Liver (tissue), 8 donors: ENCODE measurements at regions not wholly inside any gene's neighbourhood (a gene's known extent, or its start where the extent isn't known, plus 50 kb on each side); places are given as distances from the start of the nearest gene placed in this dataset.

Experiments used
- DNase-seq: peaks from one replicate; pipeline ENCODE4 v3.0.0-alpha.2; 2017; ENCODE audit warnings: low spot score
- H3K27ac ChIP-seq, 2 donors: one replicate each; pipeline ENCODE4 v1.7.0; 2013; ENCODE audit warnings: inconsistent platforms in 2 of 2, low read length in 2 of 2, control low read depth in 1 of 2, low read depth in 1 of 2, mild to moderate bottlenecking in 1 of 2
- H3K27me3 ChIP-seq, 4 donors: one replicate each; pipeline versions ENCODE4 v1.6.1 to v1.7.0; 2013; ENCODE audit warnings: low read length in 3 of 4, inconsistent platforms in 1 of 4, mild to moderate bottlenecking in 1 of 4, moderate library complexity in 1 of 4; ENCODE audit not compliant: control insufficient read depth in 4 of 4, insufficient read depth in 4 of 4
- H3K36me3 ChIP-seq, 4 donors: one replicate each; pipeline versions ENCODE4 v1.6.1 to v1.7.0; 2013; ENCODE audit warnings: low read length in 3 of 4, mild to moderate bottlenecking in 3 of 4, low read depth in 1 of 4, moderate library complexity in 1 of 4; ENCODE audit not compliant: control insufficient read depth in 4 of 4, insufficient read depth in 3 of 4
- H3K4me1 ChIP-seq, 4 donors: one replicate each; pipeline versions ENCODE4 v1.6.1 to v1.7.0; 2013; ENCODE audit warnings: low read length in 3 of 4, mild to moderate bottlenecking in 3 of 4, moderate library complexity in 1 of 4; ENCODE audit not compliant: control insufficient read depth in 4 of 4, insufficient read depth in 4 of 4
- H3K4me3 ChIP-seq, 3 donors: one replicate each; pipeline versions ENCODE4 v1.6.1 to v1.7.0; 2013; ENCODE audit warnings: low read length in 3 of 3, control low read depth in 1 of 3, low read depth in 1 of 3, mild to moderate bottlenecking in 1 of 3
- H3K9ac ChIP-seq, 2 donors: one replicate each; pipeline ENCODE4 v1.7.0; 2013; ENCODE audit warnings: low read length in 2 of 2, mild to moderate bottlenecking in 2 of 2, moderate library complexity in 2 of 2, control low read depth in 1 of 2, low read depth in 1 of 2
- H3K9me3 ChIP-seq, 4 donors: one replicate each; pipeline versions ENCODE4 v1.6.1 to v1.7.0; 2013; ENCODE audit warnings: low read length in 3 of 4; ENCODE audit not compliant: control insufficient read depth in 4 of 4
- ATF3 ChIP-seq: IDR thresholded peaks from 2 replicates; pipeline ENCODE4 v1.6.1; 2016; ENCODE audit warnings: antibody characterized with exemption
- CTCF ChIP-seq: fragments of 150-350 bp; IDR thresholded peaks from 2 replicates; pipeline ENCODE4 v1.5.1; 2017; ENCODE audit warnings: improper control_type of control experiment, low read depth, low read length; ENCODE audit not compliant: missing input control
- EGR1 ChIP-seq, 2 donors: IDR thresholded peaks; 2 replicates each; pipeline ENCODE4 v1.6.1; 2016 to 2018; ENCODE audit warnings: antibody characterized with exemption in 2 of 2, low read depth in 2 of 2
- FOXA1 ChIP-seq: IDR thresholded peaks from 2 replicates; pipeline ENCODE4 v1.6.1; 2016; ENCODE audit warnings: antibody characterized with exemption
- FOXA2 ChIP-seq: IDR thresholded peaks from 2 replicates; pipeline ENCODE4 v1.6.1; 2016; ENCODE audit warnings: antibody characterized with exemption
- GABPA ChIP-seq, 2 donors: IDR thresholded peaks in 1 of 2; conservative IDR thresholded peaks in 1 of 2; 2 replicates each; pipeline ENCODE4 v1.6.1; 2016; ENCODE audit warnings: antibody characterized with exemption in 2 of 2, mild to moderate bottlenecking in 1 of 2, moderate library complexity in 1 of 2
- HNF4A ChIP-seq, 2 donors: conservative IDR thresholded peaks; 2 replicates each; pipeline ENCODE4 v1.6.1; 2016; ENCODE audit warnings: antibody characterized with exemption in 2 of 2, mild to moderate bottlenecking in 2 of 2
- HNF4G ChIP-seq: IDR thresholded peaks from 2 replicates; pipeline ENCODE4 v1.6.1; 2016; ENCODE audit warnings: antibody characterized with exemption
- JUND ChIP-seq, 2 donors: IDR thresholded peaks; 2 replicates each; pipeline ENCODE4 v1.6.1; 2016; ENCODE audit warnings: antibody characterized with exemption in 2 of 2
- MAX ChIP-seq: IDR thresholded peaks from 2 replicates; pipeline ENCODE4 v1.6.1; 2016; ENCODE audit warnings: antibody characterized with exemption
- NR2F2 ChIP-seq: IDR thresholded peaks from 2 replicates; pipeline ENCODE4 v1.6.1; 2016; ENCODE audit warnings: antibody characterized with exemption
- RAD21 ChIP-seq, 2 donors: IDR thresholded peaks; 2 replicates each; pipeline ENCODE4 v1.6.1; 2016; ENCODE audit warnings: antibody characterized with exemption in 2 of 2, mild to moderate bottlenecking in 2 of 2
- REST ChIP-seq: IDR thresholded peaks from 2 replicates; pipeline ENCODE4 v1.6.1; 2016; ENCODE audit warnings: antibody characterized with exemption, mild to moderate bottlenecking
- RXRA ChIP-seq, 2 donors: IDR thresholded peaks; 2 replicates each; pipeline ENCODE4 v1.6.1; 2017 to 2018; ENCODE audit warnings: antibody characterized with exemption in 2 of 2, mild to moderate bottlenecking in 1 of 2
- SP1 ChIP-seq: IDR thresholded peaks from 2 replicates; pipeline ENCODE4 v1.6.1; 2018; ENCODE audit warnings: antibody characterized with exemption, mild to moderate bottlenecking
- TAF1 ChIP-seq: conservative IDR thresholded peaks from 2 replicates; pipeline ENCODE4 v1.6.1; 2016; ENCODE audit warnings: antibody characterized with exemption, mild to moderate bottlenecking
- YY1 ChIP-seq: IDR thresholded peaks from 2 replicates; pipeline ENCODE4 v1.6.1; 2016; ENCODE audit warnings: antibody characterized with exemption, mild to moderate bottlenecking
- ZBTB33 ChIP-seq: IDR thresholded peaks from 2 replicates; pipeline ENCODE4 v1.6.1; 2016; ENCODE audit warnings: antibody characterized with exemption
- WGBS: extraction: QIAGEN DNeasy Blood & Tissue Kit; methylation state at CpG from one replicate; pipeline ENCODE4 v1.1.7; 2013; 5-methylcytosine and 5-hydroxymethylcytosine counted together
- donor health status: healthy.
- donor health status: healthy.
- donor health status: healthy.
- donor health status: healthy.
- donor health status: healthy.

- 39% methylated on average over 1 of the region's 1 CpG for WGBS
- TF ChIP-seq ATF3 (no peak), MAX (no peak), CTCF (no peak), ZBTB33 (no peak), TAF1 (no peak), HNF4G (no peak), FOXA2 (no peak), NR2F2 (no peak), JUND (IDR thresholded peaks at IDR 0.05) (no peak), HNF4A (conservative IDR thresholded peaks at IDR 0.05) (no peak), YY1 (no peak), RXRA (IDR thresholded peaks at IDR 0.05) (no peak), REST (no peak), SP1 (no peak), EGR1 (IDR thresholded peaks at IDR 0.05; ENCODE audit: low read depth in 2 of 2) (no peak), FOXA1 (no peak), GABPA (IDR thresholded peaks at IDR 0.05 in 1 of 2, conservative IDR thresholded peaks at IDR 0.05 in 1 of 2) (no peak)
- H3K9ac ChIP-seq = no peak overlapping the region
Observed at GRCh38 chr5:25387953-25388352, 743.2 kb upstream of the CDH10 start.

GRCh38 chr5:25362799-25363198 is 718.0 kb upstream of the CDH10 start:
- H3K27ac ChIP-seq = no peak overlapping the region
- DNase-seq = no peak
- no peaks in the 10 kb centered on the region for H3K27me3 ChIP-seq
- TF ChIP-seq FOXA2 (no peak), YY1 (no peak), FOXA1 (no peak), EGR1 (IDR thresholded peaks at IDR 0.05; ENCODE audit: low read depth in 2 of 2) (no peak), RXRA (IDR thresholded peaks at IDR 0.05) (no peak), TAF1 (no peak), JUND (IDR thresholded peaks at IDR 0.05) (no peak), NR2F2 (no peak), MAX (no peak), SP1 (no peak), ATF3 (no peak), HNF4G (no peak), RAD21 (IDR thresholded peaks at IDR 0.05) (no peak)
- WGBS = 86% methylated on average over 5 of the region's 5 CpGs
- no peak overlapping the region for H3K9ac ChIP-seq
- no peaks in the 10 kb centered on the region for H3K36me3 ChIP-seq
- H3K4me1 ChIP-seq = no peaks in the 10 kb centered on the region
- peaks cover 0 to 4% (median 0%) of the 10 kb centered on the region in 4 donors for H3K9me3 ChIP-seq
- H3K4me3 ChIP-seq = no peak overlapping the region

More at GRCh38 chr5:25387953-25388352, 743.2 kb upstream of the CDH10 start:
- no peak for DNase-seq
- Histone ChIP-seq H3K36me3 (no peaks in the 10 kb centered on the region), H3K4me1 (no peaks in the 10 kb centered on the region), H3K27me3 (no peaks in the 10 kb centered on the region), H3K27ac (no peak overlapping the region), H3K4me3 (no peak overlapping the region), H3K9me3 (peaks cover 0 to 4% (median 2%) of the 10 kb centered on the region in 4 donors)
